ENCODE measurements at regions not wholly inside any gene's neighbourhood (a gene's known extent, or its start where the extent isn't known, plus 50 kb on each side); places are given as distances from the start of the nearest gene placed in this dataset.

- TF ChIP-seq CTCF (IDR thresholded peaks at IDR 0.05; ENCODE audit: poor library complexity) (no peak), EZH2 (IDR thresholded peaks at IDR 0.05; ENCODE audit: borderline replicate concordance) (no peak)
These were observed 620.2 kb downstream of the ACTL7B start for GRCh38 chr9:108235609-108236008.
